SU-DHL-6 (cell line): ENCODE measurements at regions not wholly inside any gene's neighbourhood (a gene's known extent, or its start where the extent isn't known, plus 50 kb on each side); places are given as distances from the start of the nearest gene placed in this dataset.

ENCODE experiments used
- EZH2phosphoT487 ChIP-seq: fragments of 200-600 bp; sonication (generic), shearing (Covaris generic); conservative IDR thresholded peaks from 2 replicates; pipeline ENCODE4 v1.6.1; 2018; ENCODE audit warnings: mild to moderate bottlenecking, antibody characterized with exemption, low read length, moderate library complexity, mixed read lengths
- TF ChIP-seq, protein P1 (sequence below): fragments of 200-600 bp; sonication (generic); IDR thresholded peaks from one replicate; pipeline ENCODE4 v1.5.1; 2017; ENCODE audit warnings: antibody characterized with exemption, mild to moderate bottlenecking, low read length, moderate library complexity; ENCODE audit not compliant: insufficient read depth, poor library complexity, severe bottlenecking

DNA sequence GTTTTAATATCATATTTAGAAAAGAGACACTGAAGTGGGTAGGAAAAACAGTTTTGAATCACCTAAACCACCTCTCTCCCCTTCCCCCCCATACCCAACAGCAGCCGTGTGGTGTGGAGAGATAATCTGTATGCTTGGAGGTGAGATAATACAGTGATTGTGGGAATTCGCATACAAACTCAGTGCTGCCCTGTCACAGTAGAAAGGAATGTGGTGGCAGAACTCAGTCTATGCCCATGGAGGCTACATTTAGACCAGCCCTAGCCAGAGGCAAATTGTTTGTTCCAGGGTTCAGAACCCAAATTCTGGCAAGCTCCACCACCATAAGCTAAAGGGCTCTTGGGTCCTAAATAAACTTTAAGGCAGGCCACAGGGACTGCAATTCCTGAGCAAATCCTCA, 827.0 kb downstream of the C12orf50 start:
- TF ChIP-seq, protein P1, sequence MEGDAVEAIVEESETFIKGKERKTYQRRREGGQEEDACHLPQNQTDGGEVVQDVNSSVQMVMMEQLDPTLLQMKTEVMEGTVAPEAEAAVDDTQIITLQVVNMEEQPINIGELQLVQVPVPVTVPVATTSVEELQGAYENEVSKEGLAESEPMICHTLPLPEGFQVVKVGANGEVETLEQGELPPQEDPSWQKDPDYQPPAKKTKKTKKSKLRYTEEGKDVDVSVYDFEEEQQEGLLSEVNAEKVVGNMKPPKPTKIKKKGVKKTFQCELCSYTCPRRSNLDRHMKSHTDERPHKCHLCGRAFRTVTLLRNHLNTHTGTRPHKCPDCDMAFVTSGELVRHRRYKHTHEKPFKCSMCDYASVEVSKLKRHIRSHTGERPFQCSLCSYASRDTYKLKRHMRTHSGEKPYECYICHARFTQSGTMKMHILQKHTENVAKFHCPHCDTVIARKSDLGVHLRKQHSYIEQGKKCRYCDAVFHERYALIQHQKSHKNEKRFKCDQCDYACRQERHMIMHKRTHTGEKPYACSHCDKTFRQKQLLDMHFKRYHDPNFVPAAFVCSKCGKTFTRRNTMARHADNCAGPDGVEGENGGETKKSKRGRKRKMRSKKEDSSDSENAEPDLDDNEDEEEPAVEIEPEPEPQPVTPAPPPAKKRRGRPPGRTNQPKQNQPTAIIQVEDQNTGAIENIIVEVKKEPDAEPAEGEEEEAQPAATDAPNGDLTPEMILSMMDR: no peak
- TF ChIP-seq EZH2phosphoT487: no peak
